Epithelial cell of proximal tubule (primary cell): ENCODE measurements at regions not wholly inside any gene's neighbourhood (a gene's known extent, or its start where the extent isn't known, plus 50 kb on each side); places are given as distances from the start of the nearest gene placed in this dataset.
"Not testable (repeated sequence)": the region's sequence is repeated elsewhere in the genome, so short reads cannot be mapped to it uniquely, and the experiment has no call there.

Source experiments
- DNase-seq: peaks from one replicate; pipeline ENCODE4 v3.0.0-alpha.2; 2011; ENCODE audit warnings: low read depth
- H3K4me3 ChIP-seq: 2 replicates; pipeline ENCODE4 v1.5.1; 2011; ENCODE audit warnings: low read depth, mild to moderate bottlenecking, low read length
- CTCF ChIP-seq: conservative IDR thresholded peaks from 2 replicates; pipeline ENCODE4 v1.5.1; 2012; ENCODE audit warnings: low read depth, mild to moderate bottlenecking, low read length

GRCh38 chr3:28057539-28057938 is 183.9 kb upstream of the CMC1 start:
- DNase-seq: no peak
- TF ChIP-seq CTCF: no peak
- no peak overlapping the region for H3K4me3 ChIP-seq

GRCh38 chr3:28059199-28059598 is 182.2 kb upstream of the CMC1 start:
- H3K4me3 ChIP-seq, DNase-seq: not testable (repeated sequence)

GRCh38 chr3:28066020-28066419 is 175.4 kb upstream of the CMC1 start:
- TF ChIP-seq CTCF: no peak
- H3K4me3 ChIP-seq: no peak overlapping the region
- no peak for DNase-seq

GRCh38 chr3:28067014-28067413 is 174.4 kb upstream of the CMC1 start:
- no peak overlapping the region for H3K4me3 ChIP-seq
- DNase-seq: no peak
- TF ChIP-seq CTCF: no peak

- H3K4me3 ChIP-seq: no peak overlapping the region
- TF ChIP-seq CTCF: no peak
- no peak for DNase-seq
Measured at GRCh38 chr3:28068342-28068741, 173.1 kb upstream of the CMC1 start.

DNA sequence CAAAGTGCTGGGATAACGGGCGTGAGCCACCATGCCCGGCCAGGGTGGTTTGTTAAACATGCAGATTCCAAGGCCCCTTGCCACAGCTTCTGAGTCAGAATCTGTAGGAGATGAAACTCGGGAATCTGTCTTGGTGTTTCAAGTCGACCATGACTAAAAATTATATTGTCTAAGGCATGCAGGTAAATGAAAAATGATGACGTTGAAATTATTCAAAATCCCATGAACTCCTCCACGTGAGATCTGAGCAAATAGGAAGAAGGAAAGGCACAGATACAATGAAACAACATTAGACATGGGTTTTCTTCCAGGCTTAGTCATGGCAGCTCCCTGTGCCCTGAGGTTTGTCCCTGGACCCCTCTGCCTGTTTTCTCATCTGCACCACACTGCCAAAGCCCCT is 172.0 kb upstream of the CMC1 start:
- no peak for DNase-seq
- TF ChIP-seq CTCF: no peak
- no peak overlapping the region for H3K4me3 ChIP-seq

GRCh38 chr3:28076246-28076645 is 165.2 kb upstream of the CMC1 start:
- no peak for TF ChIP-seq CTCF
- no peak overlapping the region for H3K4me3 ChIP-seq
- DNase-seq: no peak

GRCh38 chr3:28077572-28077971 is 163.8 kb upstream of the CMC1 start:
- no peak overlapping the region for H3K4me3 ChIP-seq
- peak; percentile 32 for TF ChIP-seq CTCF
- no peak for DNase-seq
